NB4 (cell line): ENCODE measurements at regions not wholly inside any gene's neighbourhood (a gene's known extent, or its start where the extent isn't known, plus 50 kb on each side); places are given as distances from the start of the nearest gene placed in this dataset.
"Not testable (repeated sequence)": the region's sequence is repeated elsewhere in the genome, so short reads cannot be mapped to it uniquely, and the experiment has no call there.

ENCODE experiments used
- CTCF ChIP-seq: IDR thresholded peaks from one replicate; pipeline ENCODE4 v1.5.1; 2012; ENCODE audit warnings: low read depth, low read length
- MAX ChIP-seq: IDR thresholded peaks from 2 replicates; pipeline ENCODE4 v1.6.1; 2011; ENCODE audit warnings: low read depth, low read length
- POLR2A ChIP-seq: IDR thresholded peaks from 2 replicates; pipeline ENCODE4 v1.6.1; 2011; ENCODE audit warnings: mild to moderate bottlenecking; ENCODE audit not compliant: insufficient read length; ENCODE audit errors: extremely low read depth

GRCh38 chr7:69106449-69106848 lies 491.8 kb upstream of the AUTS2 start:
- TF ChIP-seq POLR2A, CTCF, MAX: not testable (repeated sequence)
